ENCODE measurements at regions not wholly inside any gene's neighbourhood (a gene's known extent, or its start where the extent isn't known, plus 50 kb on each side); places are given as distances from the start of the nearest gene placed in this dataset.
A peak's percentile ranks its signal among the peaks of the same experiment; 100 is the strongest.

GRCh38 chr2:76450024-76450475 is 739.3 kb upstream of the GCFC2 start:
- DNase-seq (ENCODE audit: low spot score), result no peak

- no peak for DNase-seq (ENCODE audit: low spot score)
These were observed 738.2 kb upstream of the GCFC2 start for GRCh38 chr2:76448956-76449355.

- DNase-seq (ENCODE audit: low spot score), result no peak
These were observed 736.6 kb upstream of the GCFC2 start for GRCh38 chr2:76447294-76447693.

GRCh38 chr2:76446872-76447271 is 736.2 kb upstream of the GCFC2 start:
- DNase-seq (ENCODE audit: low spot score), result no peak

GRCh38 chr2:76445880-76446279 is 735.2 kb upstream of the GCFC2 start:
- no peak for DNase-seq (ENCODE audit: low spot score)

GRCh38 chr2:76444732-76445131 is 734.0 kb upstream of the GCFC2 start:
- no peak for DNase-seq (ENCODE audit: low spot score)

GRCh38 chr2:76437564-76437963 is 726.8 kb upstream of the GCFC2 start:
- DNase-seq (ENCODE audit: low spot score), result no peak

- DNase-seq (ENCODE audit: low spot score), result no peak
These were observed 718.7 kb upstream of the GCFC2 start for GRCh38 chr2:76429374-76429773.

- DNase-seq (ENCODE audit: low spot score), result no peak
These were observed 716.7 kb upstream of the GCFC2 start for GRCh38 chr2:76427452-76427851.

GRCh38 chr2:76415821-76416220 is 705.1 kb upstream of the GCFC2 start:
- DNase-seq (ENCODE audit: low spot score), result no peak

- no peak for DNase-seq (ENCODE audit: low spot score)
These were observed 702.7 kb upstream of the GCFC2 start for GRCh38 chr2:76413436-76413835.

GRCh38 chr2:76406134-76406855 is 695.6 kb upstream of the GCFC2 start:
- DNase-seq (ENCODE audit: low spot score), result no peak

- no peak for DNase-seq (ENCODE audit: low spot score)
These were observed 682.6 kb upstream of the GCFC2 start for GRCh38 chr2:76393356-76393755.

- no peak for DNase-seq (ENCODE audit: low spot score)
These were observed 681.0 kb upstream of the GCFC2 start for GRCh38 chr2:76391678-76392077.

GRCh38 chr2:76387294-76387693 is 676.6 kb upstream of the GCFC2 start:
- no peak for DNase-seq (ENCODE audit: low spot score)

GRCh38 chr2:76385943-76386342 is 675.2 kb upstream of the GCFC2 start:
- DNase-seq (ENCODE audit: low spot score), result no peak

- DNase-seq (ENCODE audit: low spot score), result no peak
These were observed 670.9 kb upstream of the GCFC2 start for GRCh38 chr2:76381624-76382023.

GRCh38 chr2:76378140-76378539 is 667.4 kb upstream of the GCFC2 start:
- no peak for DNase-seq (ENCODE audit: low spot score)

- DNase-seq (ENCODE audit: low spot score), result no peak
These were observed 630.7 kb upstream of the GCFC2 start for GRCh38 chr2:76341439-76341838.

GRCh38 chr2:76332871-76333270 is 622.2 kb upstream of the GCFC2 start:
- no peak for DNase-seq (ENCODE audit: low spot score)

- DNase-seq (ENCODE audit: low spot score), result peak; percentile 65
These were observed 620.1 kb upstream of the GCFC2 start for GRCh38 chr2:76330865-76331264.

- peak; percentile 3 for DNase-seq (ENCODE audit: low spot score)
These were observed 615.9 kb upstream of the GCFC2 start for GRCh38 chr2:76326636-76327035.

- no peak for DNase-seq (ENCODE audit: low spot score)
These were observed 612.7 kb upstream of the GCFC2 start for GRCh38 chr2:76323381-76323780.

- no peak for DNase-seq (ENCODE audit: low spot score)
These were observed 610.0 kb upstream of the GCFC2 start for GRCh38 chr2:76320716-76321115.

Data from RKO (cell line).